ENCODE measurements at regions not wholly inside any gene's neighbourhood (a gene's known extent, or its start where the extent isn't known, plus 50 kb on each side); places are given as distances from the start of the nearest gene placed in this dataset.
A peak's percentile ranks its signal among the peaks of the same experiment; 100 is the strongest.

DNA sequence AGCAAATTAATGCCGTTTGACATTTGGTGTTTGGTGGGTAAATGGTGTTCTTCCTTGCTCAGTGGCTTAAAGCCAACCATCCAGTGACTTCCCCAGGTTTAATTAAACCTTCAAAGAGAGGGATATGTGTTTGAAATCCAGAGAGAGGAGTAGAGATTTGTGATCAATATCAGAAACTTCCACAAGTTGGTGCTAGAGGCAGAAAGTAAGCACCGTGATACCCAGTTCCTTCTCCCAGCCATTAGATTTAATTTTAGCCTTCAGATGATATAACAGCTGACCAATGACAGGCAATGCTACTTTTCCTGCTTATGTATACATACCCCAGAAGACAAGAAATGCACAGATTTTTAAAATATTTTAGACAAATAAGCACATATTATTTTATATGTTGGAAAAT lies 398.5 kb downstream of the CDH2 start:
- Histone ChIP-seq H3K4me2 (ENCODE audit: low read length) (no peak overlapping the region), H3K9me3 (ENCODE audit: control insufficient read depth, low read length) (no peaks in the 10 kb centered on the region), H3K4me3 (ENCODE audit: low read depth, low read length) (no peak overlapping the region), H3K36me3 (ENCODE audit: control insufficient read depth, insufficient read depth, low read length) (no peaks in the 10 kb centered on the region), H3K27me3 (ENCODE audit: control insufficient read depth, insufficient read depth, low read length) (no peaks in the 10 kb centered on the region), H3K27ac (no peak overlapping the region), H3K9ac (no peak overlapping the region), H2AFZ (no peak overlapping the region), H3K4me1 (peaks cover 4% of the 10 kb centered on the region), H3K79me2 (no peaks in the 10 kb centered on the region)
- TF ChIP-seq, protein P1, sequence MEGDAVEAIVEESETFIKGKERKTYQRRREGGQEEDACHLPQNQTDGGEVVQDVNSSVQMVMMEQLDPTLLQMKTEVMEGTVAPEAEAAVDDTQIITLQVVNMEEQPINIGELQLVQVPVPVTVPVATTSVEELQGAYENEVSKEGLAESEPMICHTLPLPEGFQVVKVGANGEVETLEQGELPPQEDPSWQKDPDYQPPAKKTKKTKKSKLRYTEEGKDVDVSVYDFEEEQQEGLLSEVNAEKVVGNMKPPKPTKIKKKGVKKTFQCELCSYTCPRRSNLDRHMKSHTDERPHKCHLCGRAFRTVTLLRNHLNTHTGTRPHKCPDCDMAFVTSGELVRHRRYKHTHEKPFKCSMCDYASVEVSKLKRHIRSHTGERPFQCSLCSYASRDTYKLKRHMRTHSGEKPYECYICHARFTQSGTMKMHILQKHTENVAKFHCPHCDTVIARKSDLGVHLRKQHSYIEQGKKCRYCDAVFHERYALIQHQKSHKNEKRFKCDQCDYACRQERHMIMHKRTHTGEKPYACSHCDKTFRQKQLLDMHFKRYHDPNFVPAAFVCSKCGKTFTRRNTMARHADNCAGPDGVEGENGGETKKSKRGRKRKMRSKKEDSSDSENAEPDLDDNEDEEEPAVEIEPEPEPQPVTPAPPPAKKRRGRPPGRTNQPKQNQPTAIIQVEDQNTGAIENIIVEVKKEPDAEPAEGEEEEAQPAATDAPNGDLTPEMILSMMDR (IDR thresholded peaks at IDR 0.05) = peak; percentile 70

DNA sequence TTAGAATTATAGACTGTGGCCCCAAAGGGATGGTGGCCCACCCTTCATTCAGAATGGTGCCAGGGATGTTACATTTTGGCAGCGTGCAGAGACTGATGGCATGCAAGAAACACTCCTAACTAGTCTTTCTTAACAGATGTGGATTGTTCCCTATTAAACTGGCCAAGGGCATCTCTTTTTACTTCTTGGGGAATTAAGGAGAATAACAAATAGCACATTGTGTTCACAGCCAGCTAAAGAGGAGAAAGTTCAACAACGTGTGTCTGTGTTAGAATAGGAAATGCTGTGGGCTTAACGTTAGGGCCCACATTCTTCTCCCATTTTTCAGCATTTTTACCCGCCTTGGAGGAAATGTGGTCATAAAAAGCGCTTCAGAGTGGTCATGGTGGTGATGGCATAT lies 404.8 kb downstream of the CDH2 start:
- H3K9ac ChIP-seq = no peak overlapping the region
- H3K27me3 ChIP-seq (ENCODE audit: control insufficient read depth, insufficient read depth, low read length) = no peaks in the 10 kb centered on the region
- no peak overlapping the region for H3K4me3 ChIP-seq (ENCODE audit: low read depth, low read length)
- H3K27ac ChIP-seq = no peak overlapping the region
- no peaks in the 10 kb centered on the region for H3K79me2 ChIP-seq
- no peaks in the 10 kb centered on the region for H3K4me1 ChIP-seq
- TF ChIP-seq, protein P1 (IDR thresholded peaks at IDR 0.05) = no peak
- H3K9me3 ChIP-seq (ENCODE audit: control insufficient read depth, low read length) = no peaks in the 10 kb centered on the region
- H2AFZ ChIP-seq = no peak overlapping the region
- no peak overlapping the region for H3K4me2 ChIP-seq (ENCODE audit: low read length)
- no peaks in the 10 kb centered on the region for H3K36me3 ChIP-seq (ENCODE audit: control insufficient read depth, insufficient read depth, low read length)

DNA sequence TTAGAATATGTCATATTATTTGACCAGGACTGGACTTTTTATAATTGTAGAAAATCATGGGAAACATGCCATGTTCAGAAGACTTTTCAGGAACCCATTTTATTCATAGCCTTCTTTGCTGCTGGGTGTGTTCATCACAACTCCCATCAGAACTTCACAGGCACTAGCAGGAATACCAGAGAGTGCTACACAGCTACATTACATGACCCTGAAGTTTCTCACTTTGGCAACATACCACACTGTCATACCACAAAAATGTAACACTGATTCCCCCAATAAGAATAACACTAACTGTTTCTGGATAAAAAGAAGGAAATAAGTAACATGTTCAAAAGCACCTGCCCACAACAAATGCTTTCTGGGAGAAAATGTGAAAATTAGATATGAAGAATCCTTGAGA lies 405.4 kb downstream of the CDH2 start:
- no peak overlapping the region for H3K4me2 ChIP-seq (ENCODE audit: low read length)
- H3K9ac ChIP-seq = no peak overlapping the region
- no peaks in the 10 kb centered on the region for H3K9me3 ChIP-seq (ENCODE audit: control insufficient read depth, low read length)
- H3K27me3 ChIP-seq (ENCODE audit: control insufficient read depth, insufficient read depth, low read length) = no peaks in the 10 kb centered on the region
- no peaks in the 10 kb centered on the region for H3K79me2 ChIP-seq
- no peaks in the 10 kb centered on the region for H3K4me1 ChIP-seq
- H3K27ac ChIP-seq = no peak overlapping the region
- H2AFZ ChIP-seq = no peak overlapping the region
- no peak overlapping the region for H3K4me3 ChIP-seq (ENCODE audit: low read depth, low read length)
- H3K36me3 ChIP-seq (ENCODE audit: control insufficient read depth, insufficient read depth, low read length) = no peaks in the 10 kb centered on the region
- TF ChIP-seq, protein P1 (IDR thresholded peaks at IDR 0.05) = no peak

DNA sequence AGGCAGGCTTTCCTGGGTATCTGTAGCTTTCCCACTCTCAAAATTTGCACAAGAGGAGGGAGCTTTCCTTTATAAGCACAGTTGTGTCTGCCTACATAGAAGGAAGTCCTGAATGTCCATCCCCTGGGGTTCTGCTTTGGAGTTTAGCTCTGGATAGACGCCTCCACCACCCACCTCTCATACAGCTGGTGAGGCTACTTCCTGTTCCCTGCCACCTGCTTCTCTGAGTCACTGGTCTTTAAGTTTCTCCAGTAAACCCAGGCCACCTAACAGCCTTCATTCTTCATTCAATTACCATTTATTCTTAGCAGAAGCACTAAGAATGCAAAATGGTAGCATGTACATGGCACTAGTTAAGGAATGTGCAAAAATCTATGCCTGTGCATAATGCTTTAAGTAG lies 407.8 kb downstream of the CDH2 start:
- H3K4me1 ChIP-seq = no peaks in the 10 kb centered on the region
- H2AFZ ChIP-seq = no peak overlapping the region
- TF ChIP-seq, protein P1 (IDR thresholded peaks at IDR 0.05) = no peak
- H3K9me3 ChIP-seq (ENCODE audit: control insufficient read depth, low read length) = no peaks in the 10 kb centered on the region
- no peak overlapping the region for H3K4me2 ChIP-seq (ENCODE audit: low read length)
- H3K4me3 ChIP-seq (ENCODE audit: low read depth, low read length) = no peak overlapping the region
- H3K27ac ChIP-seq = no peak overlapping the region
- H3K9ac ChIP-seq = no peak overlapping the region
- no peaks in the 10 kb centered on the region for H3K79me2 ChIP-seq
- no peaks in the 10 kb centered on the region for H3K27me3 ChIP-seq (ENCODE audit: control insufficient read depth, insufficient read depth, low read length)
- no peaks in the 10 kb centered on the region for H3K36me3 ChIP-seq (ENCODE audit: control insufficient read depth, insufficient read depth, low read length)

DNA sequence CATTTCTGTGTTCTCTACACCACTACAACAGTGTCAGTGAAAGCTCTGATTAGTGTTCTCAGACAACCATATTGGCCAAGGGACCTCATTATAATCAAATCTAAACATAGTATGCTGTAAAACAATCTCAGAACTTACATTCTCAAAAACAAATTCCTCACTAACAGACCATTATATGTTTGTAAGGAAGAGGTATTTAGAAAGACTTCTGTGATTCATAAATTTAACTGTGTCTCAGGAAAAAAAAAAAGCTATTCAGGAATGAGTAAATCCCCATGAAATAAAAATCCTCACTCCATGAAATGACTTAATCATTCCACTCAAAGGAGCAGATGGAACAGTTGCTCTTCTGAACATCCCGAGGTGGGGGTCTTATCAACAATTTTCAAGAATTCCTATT lies 413.0 kb downstream of the CDH2 start:
- H3K4me2 ChIP-seq (ENCODE audit: low read length) = no peak overlapping the region
- H3K4me1 ChIP-seq = no peaks in the 10 kb centered on the region
- H3K9ac ChIP-seq = no peak overlapping the region
- H3K27ac ChIP-seq = no peak overlapping the region
- no peaks in the 10 kb centered on the region for H3K79me2 ChIP-seq
- H3K27me3 ChIP-seq (ENCODE audit: control insufficient read depth, insufficient read depth, low read length) = no peaks in the 10 kb centered on the region
- H3K36me3 ChIP-seq (ENCODE audit: control insufficient read depth, insufficient read depth, low read length) = no peaks in the 10 kb centered on the region
- H3K4me3 ChIP-seq (ENCODE audit: low read depth, low read length) = no peak overlapping the region
- H2AFZ ChIP-seq = no peak overlapping the region
- TF ChIP-seq, protein P1 (IDR thresholded peaks at IDR 0.05) = no peak
- no peaks in the 10 kb centered on the region for H3K9me3 ChIP-seq (ENCODE audit: control insufficient read depth, low read length)

Data from parathyroid adenoma (tissue), 2 donors.